ENCODE measurements at regions not wholly inside any gene's neighbourhood (a gene's known extent, or its start where the extent isn't known, plus 50 kb on each side); places are given as distances from the start of the nearest gene placed in this dataset.

DNA sequence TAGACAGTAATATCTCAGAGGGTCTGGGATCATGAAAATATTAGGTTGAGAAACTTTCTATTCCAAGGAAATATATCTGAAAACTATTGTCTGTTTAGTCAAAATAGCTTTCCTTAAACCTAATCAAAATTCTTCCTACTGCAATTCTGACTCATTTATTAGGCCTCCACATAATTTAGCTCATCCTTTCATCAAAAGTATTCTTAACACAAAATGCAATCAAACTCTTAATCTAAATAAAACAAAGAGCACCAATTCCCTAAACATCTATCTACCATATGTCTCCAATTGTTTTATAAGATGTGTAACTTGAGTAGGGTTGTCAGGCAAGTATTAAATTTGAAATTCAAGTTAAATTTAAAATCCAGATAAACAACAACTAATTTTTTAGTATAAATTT is 142.1 kb downstream of the PLK2 start:
- no peak for ATAC-seq
- Mint-ChIP-seq H3K4me1 (no peaks in the 10 kb centered on the region), H3K27me3 (ENCODE audit: low read depth in 2 of 2) (no peaks in the 10 kb centered on the region), H3K4me3 (no peak overlapping the region), H3K36me3 (no peaks in the 10 kb centered on the region), H3K27ac (no peak overlapping the region), H3K9me3 (no peaks in the 10 kb centered on the region)
- Histone ChIP-seq H3K4me1 (ENCODE audit: control insufficient read depth, insufficient read depth, low read length) (no peaks in the 10 kb centered on the region), H3K27me3 (ENCODE audit: control insufficient read depth, insufficient read depth, low read length) (no peaks in the 10 kb centered on the region), H3K36me3 (ENCODE audit: control insufficient read depth, insufficient read depth, low read length) (no peaks in the 10 kb centered on the region), H3K9me3 (ENCODE audit: control insufficient read depth, insufficient read depth, low read length) (no peaks in the 10 kb centered on the region), H3K4me3 (ENCODE audit: low read length) (no peak overlapping the region), H3K27ac (ENCODE audit: low read length) (no peak overlapping the region)
- TF ChIP-seq, protein P1, sequence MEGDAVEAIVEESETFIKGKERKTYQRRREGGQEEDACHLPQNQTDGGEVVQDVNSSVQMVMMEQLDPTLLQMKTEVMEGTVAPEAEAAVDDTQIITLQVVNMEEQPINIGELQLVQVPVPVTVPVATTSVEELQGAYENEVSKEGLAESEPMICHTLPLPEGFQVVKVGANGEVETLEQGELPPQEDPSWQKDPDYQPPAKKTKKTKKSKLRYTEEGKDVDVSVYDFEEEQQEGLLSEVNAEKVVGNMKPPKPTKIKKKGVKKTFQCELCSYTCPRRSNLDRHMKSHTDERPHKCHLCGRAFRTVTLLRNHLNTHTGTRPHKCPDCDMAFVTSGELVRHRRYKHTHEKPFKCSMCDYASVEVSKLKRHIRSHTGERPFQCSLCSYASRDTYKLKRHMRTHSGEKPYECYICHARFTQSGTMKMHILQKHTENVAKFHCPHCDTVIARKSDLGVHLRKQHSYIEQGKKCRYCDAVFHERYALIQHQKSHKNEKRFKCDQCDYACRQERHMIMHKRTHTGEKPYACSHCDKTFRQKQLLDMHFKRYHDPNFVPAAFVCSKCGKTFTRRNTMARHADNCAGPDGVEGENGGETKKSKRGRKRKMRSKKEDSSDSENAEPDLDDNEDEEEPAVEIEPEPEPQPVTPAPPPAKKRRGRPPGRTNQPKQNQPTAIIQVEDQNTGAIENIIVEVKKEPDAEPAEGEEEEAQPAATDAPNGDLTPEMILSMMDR (IDR thresholded peaks at IDR 0.05), result no peak
- no peak for DNase-seq
- intact Hi-C loops (cut with micrococcal nuclease), result no loop called here

DNA sequence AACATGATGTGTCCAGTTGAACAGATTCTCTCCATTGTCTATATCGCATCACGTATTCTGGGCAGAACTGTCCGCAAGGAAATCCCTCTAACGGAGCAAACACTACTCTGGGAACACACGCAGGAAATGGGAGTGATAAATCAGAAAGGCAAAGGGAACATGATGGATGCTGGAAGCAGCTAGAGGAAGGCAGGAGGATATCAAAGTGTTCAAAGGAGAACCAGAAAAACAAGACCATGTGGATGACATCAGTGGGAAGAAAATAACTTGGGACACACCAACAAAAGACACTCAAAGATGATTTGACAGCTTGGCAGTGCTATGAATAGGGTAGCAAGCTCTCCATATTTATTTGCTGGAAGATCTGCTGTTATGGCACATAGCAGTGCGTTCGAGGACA is 142.9 kb downstream of the PLK2 start:
- TF ChIP-seq, protein P1 (IDR thresholded peaks at IDR 0.05), result no peak
- no peak overlapping the region for H3K27ac Mint-ChIP-seq
- Histone ChIP-seq H3K4me1 (ENCODE audit: control insufficient read depth, insufficient read depth, low read length) (no peaks in the 10 kb centered on the region), H3K9me3 (ENCODE audit: control insufficient read depth, insufficient read depth, low read length) (no peaks in the 10 kb centered on the region), H3K27me3 (ENCODE audit: control insufficient read depth, insufficient read depth, low read length) (no peaks in the 10 kb centered on the region), H3K4me3 (ENCODE audit: low read length) (no peak overlapping the region), H3K27ac (ENCODE audit: low read length) (no peak overlapping the region), H3K36me3 (ENCODE audit: control insufficient read depth, insufficient read depth, low read length) (no peaks in the 10 kb centered on the region)
- ATAC-seq, result no peak
- no peaks in the 10 kb centered on the region for H3K36me3 Mint-ChIP-seq
- H3K4me3 Mint-ChIP-seq, result no peak overlapping the region
- peaks cover 0 to 2% of the 10 kb centered on the region in 2 donors for H3K9me3 Mint-ChIP-seq
- 94% methylated on average over 6 of the region's 7 CpGs for WGBS (ENCODE audit: insufficient coverage)
- intact Hi-C loops (cut with micrococcal nuclease), result no loop called here
- H3K4me1 Mint-ChIP-seq, result no peaks in the 10 kb centered on the region
- no peak for DNase-seq
- H3K27me3 Mint-ChIP-seq (ENCODE audit: low read depth in 2 of 2), result no peaks in the 10 kb centered on the region

DNA sequence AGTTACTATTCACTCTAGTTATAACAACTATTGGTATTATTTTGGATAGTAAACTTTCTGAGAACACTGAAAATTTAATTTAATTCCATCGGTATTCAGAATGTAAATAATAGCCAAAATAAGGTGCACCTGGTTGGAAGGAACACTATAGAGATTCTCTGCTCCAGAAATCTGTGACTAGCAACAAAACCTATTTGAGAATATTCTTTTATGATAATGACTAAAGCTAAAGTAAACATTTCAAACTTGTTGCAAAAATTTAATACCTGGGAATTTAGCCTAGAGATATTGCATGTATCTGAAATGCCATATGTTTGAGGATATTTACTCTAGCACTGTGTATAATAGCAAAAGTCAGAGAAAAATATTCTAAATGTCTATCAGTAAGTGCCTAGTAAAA is 144.1 kb downstream of the PLK2 start:
- Mint-ChIP-seq H3K27ac (no peak overlapping the region), H3K4me3 (no peak overlapping the region), H3K36me3 (no peaks in the 10 kb centered on the region), H3K9me3 (peaks cover 0 to 2% of the 10 kb centered on the region in 2 donors), H3K4me1 (no peaks in the 10 kb centered on the region), H3K27me3 (ENCODE audit: low read depth in 2 of 2) (no peaks in the 10 kb centered on the region)
- H3K27ac ChIP-seq (ENCODE audit: low read length), result no peak overlapping the region
- no peak for ATAC-seq
- TF ChIP-seq, protein P1 (IDR thresholded peaks at IDR 0.05), result no peak
- H3K4me1 ChIP-seq (ENCODE audit: control insufficient read depth, insufficient read depth, low read length), result no peaks in the 10 kb centered on the region
- no peak for DNase-seq
- 100% methylated on average over 1 of the region's 1 CpG for WGBS (ENCODE audit: insufficient coverage)
- no peaks in the 10 kb centered on the region for H3K36me3 ChIP-seq (ENCODE audit: control insufficient read depth, insufficient read depth, low read length)
- no peaks in the 10 kb centered on the region for H3K9me3 ChIP-seq (ENCODE audit: control insufficient read depth, insufficient read depth, low read length)
- intact Hi-C loops (cut with micrococcal nuclease), result no loop called here
- no peak overlapping the region for H3K4me3 ChIP-seq (ENCODE audit: low read length)
- H3K27me3 ChIP-seq (ENCODE audit: control insufficient read depth, insufficient read depth, low read length), result no peaks in the 10 kb centered on the region

DNA sequence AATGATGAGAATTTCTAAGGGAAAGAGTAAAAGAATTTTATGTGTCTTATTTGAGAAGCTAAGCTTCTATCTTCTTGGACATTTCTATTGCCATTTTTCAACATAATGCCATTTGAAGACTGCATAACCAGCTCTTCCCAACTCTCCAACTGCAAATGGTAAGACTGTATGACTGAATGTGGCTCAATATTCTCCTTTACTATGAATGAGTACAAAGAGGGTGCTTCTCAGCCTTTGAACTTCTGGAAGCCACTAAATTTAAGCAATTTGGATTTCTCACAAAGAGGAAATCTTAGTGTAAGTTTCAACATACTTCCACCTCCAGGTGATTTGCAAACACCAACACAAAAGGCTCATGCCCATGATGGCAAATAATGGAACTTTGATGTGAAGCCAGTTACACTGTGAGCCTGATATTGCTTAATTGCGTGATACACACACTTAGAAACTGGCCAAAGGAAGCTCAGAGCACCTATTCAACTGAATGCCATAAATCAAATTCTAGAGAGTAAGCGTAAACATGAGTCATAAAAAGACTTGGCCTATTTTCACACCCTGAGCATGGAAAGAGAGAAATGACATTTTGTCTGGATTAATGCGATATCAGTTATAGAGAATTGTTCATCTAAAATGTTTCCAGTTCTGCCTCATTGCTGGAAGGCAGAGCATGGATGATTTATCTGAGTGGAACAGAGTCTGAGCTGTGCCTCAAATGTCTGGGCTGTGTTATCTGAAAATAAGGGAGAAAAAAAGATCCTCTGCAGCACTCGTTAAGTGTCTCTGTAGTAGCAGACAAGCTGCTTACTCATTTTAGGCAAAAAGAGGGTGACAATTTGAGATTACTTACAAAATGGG is 145.3 kb downstream of the PLK2 start:
- Mint-ChIP-seq H3K27ac (no peak overlapping the region), H3K36me3 (no peaks in the 10 kb centered on the region), H3K9me3 (peaks cover 3 to 5% of the 10 kb centered on the region in 2 donors), H3K4me3 (no peak overlapping the region), H3K27me3 (ENCODE audit: low read depth in 2 of 2) (no peaks in the 10 kb centered on the region), H3K4me1 (no peaks in the 10 kb centered on the region)
- Histone ChIP-seq H3K27me3 (ENCODE audit: control insufficient read depth, insufficient read depth, low read length) (no peaks in the 10 kb centered on the region), H3K4me1 (ENCODE audit: control insufficient read depth, insufficient read depth, low read length) (no peaks in the 10 kb centered on the region), H3K36me3 (ENCODE audit: control insufficient read depth, insufficient read depth, low read length) (no peaks in the 10 kb centered on the region), H3K27ac (ENCODE audit: low read length) (no peak overlapping the region), H3K4me3 (ENCODE audit: low read length) (no peak overlapping the region), H3K9me3 (ENCODE audit: control insufficient read depth, insufficient read depth, low read length) (no peaks in the 10 kb centered on the region)
- ATAC-seq (no peak), DNase-seq (no peak)
- intact Hi-C loops (cut with micrococcal nuclease), result no loop called here
- 77% methylated on average over 4 of the region's 4 CpGs for WGBS (ENCODE audit: insufficient coverage)
- TF ChIP-seq, protein P1 (IDR thresholded peaks at IDR 0.05), result no peak
